Endothelial cell of umbilical vein (primary cell): ENCODE measurements at regions not wholly inside any gene's neighbourhood (a gene's known extent, or its start where the extent isn't known, plus 50 kb on each side); places are given as distances from the start of the nearest gene placed in this dataset.

ENCODE experiments used
- BruUV-seq: library from RNA; stranded (reverse); fragments of 400-500 nt; replicated peaks from 2 replicates; lab custom pipeline; 2021; lab: Mats Ljungman, UMichigan
- CTCF ChIA-PET: fragments of 300-600, 350-600 bp; sonication (Branson Sonifier 250); formaldehyde crosslinking; loops from one replicate; lab custom pipeline; 2021; ENCODE audit warnings: antibody characterized with exemption, inconsistent platforms; lab: Charles Lee
- POLR2A ChIA-PET: fragments of 300-600, 350-600 bp; sonication (Branson Sonifier 250); formaldehyde crosslinking; loops from one replicate; lab custom pipeline; 2021; ENCODE audit warnings: antibody characterized with exemption, inconsistent platforms; lab: Charles Lee
- DNase-seq: peaks from one replicate; pipeline ENCODE4 v3.0.0-alpha.2; 2011; ENCODE audit warnings: low read depth, low spot score
- FAIRE-seq: peaks from 2 replicates; lab custom pipeline; 2011; peaks lifted over from hg19 to GRCh38; lab: Jason Lieb, UNC
- H2AFZ ChIP-seq: 2 replicates; pipeline ENCODE4 v1.6.0; 2012; ENCODE audit warnings: low read depth, low read length, control low read depth, inconsistent platforms
- H3K27ac ChIP-seq: 2 replicates; pipeline ENCODE4 v1.5.1; 2011; ENCODE audit warnings: low read depth, mild to moderate bottlenecking, control low read depth, low read length, moderate library complexity; ENCODE audit not compliant: insufficient read depth
- H3K27me3 ChIP-seq, 2 experiments: 2 replicates each; pipeline versions ENCODE4 v1.6.0 to v1.6.1; 2011; ENCODE audit warnings: low read length in 2 of 2, mixed read lengths in 1 of 2; ENCODE audit not compliant: control insufficient read depth in 2 of 2, insufficient read depth in 2 of 2
- H3K36me3 ChIP-seq, 2 experiments: 2 replicates in 1 of 2; 3 replicates in 1 of 2; pipeline ENCODE4 v1.5.1; 2011; ENCODE audit warnings: low read length in 2 of 2, mild to moderate bottlenecking in 1 of 2, moderate library complexity in 1 of 2; ENCODE audit not compliant: control insufficient read depth in 2 of 2, insufficient read depth in 2 of 2; ENCODE audit errors: extremely low read depth in 1 of 2
- H3K4me1 ChIP-seq: 3 replicates; pipeline ENCODE4 v1.5.1; 2011; ENCODE audit warnings: mild to moderate bottlenecking, low read length; ENCODE audit not compliant: control insufficient read depth, insufficient read depth; ENCODE audit errors: extremely low read depth
- H3K4me2 ChIP-seq: 2 replicates; pipeline ENCODE4 v1.6.1; 2011; ENCODE audit warnings: low read length, control low read depth, mixed read lengths; ENCODE audit not compliant: insufficient read depth
- H3K4me3 ChIP-seq, 3 experiments: fragments of 200-600 bp in 1 of 3; sonication (generic), shearing (Covaris generic) in 1 of 3; replicated peaks in 1 of 3; 2 replicates each; pipeline ENCODE4 v1.5.1; 2011 to 2016; ENCODE audit warnings: control low read depth in 3 of 3, low read length in 3 of 3, mild to moderate bottlenecking in 2 of 3, inconsistent platforms in 1 of 3, low read depth in 1 of 3, moderate library complexity in 1 of 3; ENCODE audit not compliant: insufficient read depth in 1 of 3
- H3K79me2 ChIP-seq: 2 replicates; pipeline ENCODE4 v1.6.0; 2012; ENCODE audit warnings: low read length, inconsistent platforms; ENCODE audit not compliant: control insufficient read depth, insufficient read depth
- H3K9ac ChIP-seq: replicated peaks from 2 replicates; pipeline ENCODE3; 2011; ENCODE audit warnings: low read length, control low read depth; ENCODE audit not compliant: insufficient read depth; ENCODE audit errors: extremely low read depth
- H3K9me1 ChIP-seq: replicated peaks from 3 replicates; pipeline ENCODE4 v1.6.0; 2011; ENCODE audit warnings: mild to moderate bottlenecking, low read length; ENCODE audit not compliant: control insufficient read depth, insufficient read depth; ENCODE audit errors: extremely low read depth
- H3K9me3 ChIP-seq: replicated peaks from 2 replicates; pipeline ENCODE4 v1.5.1; 2012; ENCODE audit warnings: low read length, inconsistent platforms; ENCODE audit not compliant: control insufficient read depth, insufficient read depth
- H4K20me1 ChIP-seq: replicated peaks from 2 replicates; pipeline ENCODE3; 2011; ENCODE audit warnings: mild to moderate bottlenecking, low read length; ENCODE audit not compliant: control insufficient read depth, insufficient read depth; ENCODE audit errors: extremely low read depth
- EZH2 ChIP-seq: IDR thresholded peaks from 2 replicates; pipeline ENCODE4 v1.6.1; 2012; ENCODE audit warnings: borderline replicate concordance, low read depth, mild to moderate bottlenecking, moderate library complexity, low read length, inconsistent platforms; ENCODE audit not compliant: severe bottlenecking
- FOS ChIP-seq: IDR thresholded peaks from 2 replicates; pipeline ENCODE4 v1.6.1; 2011; ENCODE audit warnings: mild to moderate bottlenecking, low read length, moderate library complexity, borderline replicate concordance; ENCODE audit not compliant: insufficient read depth
- GATA2 ChIP-seq: IDR thresholded peaks from 2 replicates; pipeline ENCODE4 v1.7.0; 2011; ENCODE audit warnings: low read depth, mild to moderate bottlenecking, moderate library complexity, mixed read lengths, low read length; ENCODE audit not compliant: insufficient read length, insufficient read depth
- JUN ChIP-seq: IDR thresholded peaks from 2 replicates; pipeline ENCODE4 v1.6.1; 2011; ENCODE audit warnings: borderline replicate concordance, low read depth; ENCODE audit not compliant: insufficient read length, insufficient read depth
- MYC ChIP-seq: IDR thresholded peaks from one replicate; pipeline ENCODE4 v1.6.1; 2011; ENCODE audit warnings: mild to moderate bottlenecking, low read depth, low read length
- POLR2A ChIP-seq: IDR thresholded peaks from 2 replicates; pipeline ENCODE4 v1.6.1; 2012; ENCODE audit warnings: low read depth, mild to moderate bottlenecking, control low read depth, low read length
- POLR2AphosphoS5 ChIP-seq: IDR thresholded peaks from 2 replicates; pipeline ENCODE4 v1.6.1; 2012; ENCODE audit warnings: low read depth, mild to moderate bottlenecking, control low read depth, low read length, moderate library complexity; ENCODE audit not compliant: insufficient read depth
- dilution Hi-C: fragments of 300-500 bp; cut with MboI; formaldehyde crosslinking; loops from one replicate; pipeline ENCODE4 v1.15.0; 2019; ENCODE audit warnings: low sequenced_read_pairs; ENCODE audit not compliant: extremely low pct_ligation_motif_present
- intact Hi-C: fragments of 100-400 bp; cut with micrococcal nuclease; formaldehyde crosslinking; loops from one replicate; pipeline ENCODE4 v1.10.0; 2022
- TF ChIP-seq, protein P1 (sequence below), 2 donors: IDR thresholded peaks; 1 replicate in 1 of 2; 2 replicates in 1 of 2; pipeline ENCODE4 v1.5.1; 2011; ENCODE audit warnings: low read length in 2 of 2, mild to moderate bottlenecking in 2 of 2, moderate library complexity in 2 of 2, control low read depth in 1 of 2, inconsistent platforms in 1 of 2, low read depth in 1 of 2; ENCODE audit not compliant: insufficient read depth in 1 of 2; ENCODE audit errors: extremely low read depth in 1 of 2
- TF ChIP-seq, protein P2 (sequence below): IDR thresholded peaks from 2 replicates; pipeline ENCODE4 v1.6.1; 2011; ENCODE audit not compliant: insufficient read depth, insufficient read length

DNA sequence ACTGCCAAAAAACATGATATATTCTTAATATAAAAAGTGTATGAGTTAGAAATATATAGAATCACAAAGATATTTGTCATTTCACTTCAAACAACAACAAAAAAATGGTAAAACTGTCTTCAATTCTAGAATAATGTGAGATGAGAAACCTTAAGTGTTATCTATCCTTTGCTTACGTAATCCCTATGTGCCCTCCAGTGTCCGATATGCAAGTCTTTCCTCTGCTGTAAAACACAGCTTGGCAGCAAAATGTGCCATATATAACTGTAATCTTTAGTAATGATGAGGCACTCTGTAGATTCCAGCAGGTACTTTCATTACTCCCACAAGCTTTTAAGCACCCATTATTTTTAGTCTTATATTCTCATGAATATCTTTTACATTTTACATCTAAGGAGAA is 555.1 kb upstream of the FRG1 start:
- dilution Hi-C loops (no loop called here), intact Hi-C loops (no loop called here)
- no peak overlapping the region for H3K4me2 ChIP-seq
- H3K36me3 ChIP-seq = no peaks in the 10 kb centered on the region
- no peaks in the 10 kb centered on the region for H3K79me2 ChIP-seq
- H3K9ac ChIP-seq = no peak overlapping the region
- ChIA-PET POLR2A (no interaction called here), CTCF (no interaction called here)
- no peak overlapping the region for H3K4me3 ChIP-seq
- FAIRE-seq = no peak
- no peak overlapping the region for H3K27ac ChIP-seq
- no peaks in the 10 kb centered on the region for H3K4me1 ChIP-seq
- TF ChIP-seq EZH2 = no peak
- no peak for TF ChIP-seq POLR2AphosphoS5
- TF ChIP-seq POLR2A = no peak
- TF ChIP-seq FOS = no peak
- no peaks in the 10 kb centered on the region for H4K20me1 ChIP-seq
- H2AFZ ChIP-seq = no peak overlapping the region
- no peaks in the 10 kb centered on the region for H3K9me1 ChIP-seq
- H3K9me3 ChIP-seq = no peaks in the 10 kb centered on the region
- H3K27me3 ChIP-seq = no peaks in the 10 kb centered on the region
- no TSS peak for BruUV-seq
- DNase-seq = no peak

DNA sequence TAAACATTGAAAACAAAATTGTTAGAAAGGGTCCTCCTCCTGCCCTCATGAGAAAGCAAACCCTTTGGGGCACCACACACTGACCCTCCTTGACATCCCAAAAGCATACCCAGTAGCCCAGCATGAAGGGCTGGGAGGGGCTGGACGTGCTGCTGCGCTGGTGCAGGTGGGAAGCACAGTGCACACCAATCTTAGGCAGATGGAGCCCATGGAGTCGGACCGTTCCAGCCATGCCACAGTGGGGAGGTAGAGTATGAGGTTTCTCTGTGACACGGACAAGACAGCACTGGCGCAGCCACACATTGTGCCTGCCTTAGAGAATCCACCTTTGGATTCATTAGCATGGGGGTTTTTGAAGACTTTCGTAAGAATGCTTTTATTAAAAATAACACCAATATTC is 544.2 kb upstream of the FRG1 start:
- FAIRE-seq (no peak), DNase-seq (no peak)
- POLR2A ChIA-PET = no interaction called here
- Histone ChIP-seq H3K4me2 (no peak overlapping the region), H3K9ac (no peak overlapping the region), H3K4me3 (no peak overlapping the region), H2AFZ (no peak overlapping the region), H4K20me1 (no peaks in the 10 kb centered on the region), H3K4me1 (no peaks in the 10 kb centered on the region), H3K9me3 (no peaks in the 10 kb centered on the region), H3K27ac (no peak overlapping the region), H3K79me2 (no peaks in the 10 kb centered on the region), H3K9me1 (no peaks in the 10 kb centered on the region), H3K36me3 (no peaks in the 10 kb centered on the region), H3K27me3 (no peaks in the 10 kb centered on the region)
- TF ChIP-seq EZH2 (no peak), JUN (no peak), MYC (no peak), POLR2AphosphoS5 (no peak), FOS (no peak), POLR2A (no peak), GATA2 (no peak)
- TF ChIP-seq, protein P1, sequence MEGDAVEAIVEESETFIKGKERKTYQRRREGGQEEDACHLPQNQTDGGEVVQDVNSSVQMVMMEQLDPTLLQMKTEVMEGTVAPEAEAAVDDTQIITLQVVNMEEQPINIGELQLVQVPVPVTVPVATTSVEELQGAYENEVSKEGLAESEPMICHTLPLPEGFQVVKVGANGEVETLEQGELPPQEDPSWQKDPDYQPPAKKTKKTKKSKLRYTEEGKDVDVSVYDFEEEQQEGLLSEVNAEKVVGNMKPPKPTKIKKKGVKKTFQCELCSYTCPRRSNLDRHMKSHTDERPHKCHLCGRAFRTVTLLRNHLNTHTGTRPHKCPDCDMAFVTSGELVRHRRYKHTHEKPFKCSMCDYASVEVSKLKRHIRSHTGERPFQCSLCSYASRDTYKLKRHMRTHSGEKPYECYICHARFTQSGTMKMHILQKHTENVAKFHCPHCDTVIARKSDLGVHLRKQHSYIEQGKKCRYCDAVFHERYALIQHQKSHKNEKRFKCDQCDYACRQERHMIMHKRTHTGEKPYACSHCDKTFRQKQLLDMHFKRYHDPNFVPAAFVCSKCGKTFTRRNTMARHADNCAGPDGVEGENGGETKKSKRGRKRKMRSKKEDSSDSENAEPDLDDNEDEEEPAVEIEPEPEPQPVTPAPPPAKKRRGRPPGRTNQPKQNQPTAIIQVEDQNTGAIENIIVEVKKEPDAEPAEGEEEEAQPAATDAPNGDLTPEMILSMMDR (IDR thresholded peaks at IDR 0.05; ENCODE audit: extremely low read depth in 1 of 2, insufficient read depth in 1 of 2, low read depth in 1 of 2, low read length in 2 of 2) = no peak
- TF ChIP-seq, protein P2, sequence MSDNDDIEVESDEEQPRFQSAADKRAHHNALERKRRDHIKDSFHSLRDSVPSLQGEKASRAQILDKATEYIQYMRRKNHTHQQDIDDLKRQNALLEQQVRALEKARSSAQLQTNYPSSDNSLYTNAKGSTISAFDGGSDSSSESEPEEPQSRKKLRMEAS = no peak
- intact Hi-C loops (no loop called here), dilution Hi-C loops (no loop called here)
- CTCF ChIA-PET = no interaction called here
- BruUV-seq = no TSS peak
